ENCODE measurements at regions not wholly inside any gene's neighbourhood (a gene's known extent, or its start where the extent isn't known, plus 50 kb on each side); places are given as distances from the start of the nearest gene placed in this dataset.

GRCh38 chr14:97039717-97040363 is 242.7 kb downstream of the VRK1 start:
- no peak for TF ChIP-seq POLR2AphosphoS5 (IDR thresholded peaks at IDR 0.05; ENCODE audit: low read depth, low read length)
- no peak for TF ChIP-seq POLR2A (IDR thresholded peaks at IDR 0.05; ENCODE audit: low read depth, low read length)
- no peak for TF ChIP-seq PAX5 (IDR thresholded peaks at IDR 0.05; ENCODE audit: insufficient read depth, low read length, severe bottlenecking)
- TF ChIP-seq TAF1 (IDR thresholded peaks at IDR 0.05; ENCODE audit: low read depth, low read length) = no peak
- TF ChIP-seq SPI1 (IDR thresholded peaks at IDR 0.05; ENCODE audit: low read depth, low read length) = peak; percentile 93

Data from GM12891 (cell line).